Endodermal cell (in vitro differentiated cells): ENCODE measurements at regions not wholly inside any gene's neighbourhood (a gene's known extent, or its start where the extent isn't known, plus 50 kb on each side); places are given as distances from the start of the nearest gene placed in this dataset.
"Not testable (repeated sequence)": the region's sequence is repeated elsewhere in the genome, so short reads cannot be mapped to it uniquely, and the experiment has no call there.

ENCODE experiments used
- DNase-seq: peaks from one replicate; pipeline ENCODE4 v3.0.0-alpha.2; 2017
- H3K27ac ChIP-seq: 2 replicates; pipeline ENCODE4 v1.5.1; 2013; ENCODE audit warnings: mild to moderate bottlenecking, low read depth, low read length, moderate library complexity
- H3K27me3 ChIP-seq: 2 replicates; pipeline ENCODE4 v1.6.1; 2013; ENCODE audit warnings: mild to moderate bottlenecking, low read length, moderate library complexity; ENCODE audit not compliant: insufficient read depth, control insufficient read depth, poor library complexity, severe bottlenecking
- H3K36me3 ChIP-seq: 2 replicates; pipeline ENCODE4 v1.7.0; 2013; ENCODE audit warnings: mild to moderate bottlenecking, low read length, moderate library complexity; ENCODE audit not compliant: control insufficient read depth, insufficient read depth
- H3K4me1 ChIP-seq: one replicate; pipeline ENCODE4 v1.7.0; 2013; ENCODE audit warnings: low read length; ENCODE audit not compliant: control insufficient read depth, insufficient read depth
- H3K4me3 ChIP-seq: 2 replicates; pipeline ENCODE4 v1.5.1; 2013; ENCODE audit warnings: mild to moderate bottlenecking, low read length, moderate library complexity
- H3K9ac ChIP-seq: 2 replicates; pipeline ENCODE4 v1.6.1; 2013; ENCODE audit warnings: mild to moderate bottlenecking, low read length, moderate library complexity; ENCODE audit not compliant: poor library complexity, severe bottlenecking; ENCODE audit errors: extremely low read depth
- H3K9me3 ChIP-seq: 2 replicates; pipeline ENCODE4 v1.6.1; 2013; ENCODE audit warnings: mild to moderate bottlenecking, low read length, moderate library complexity; ENCODE audit not compliant: control insufficient read depth
- H3K27ac Mint-ChIP-seq: 2 replicates; pipeline ENCODE4 v1.8.0; 2020; ENCODE audit warnings: mixed read lengths
- H3K27me3 Mint-ChIP-seq: 2 replicates; pipeline ENCODE4 v1.8.0; 2021; ENCODE audit warnings: mild to moderate bottlenecking, mixed read lengths; ENCODE audit not compliant: insufficient read depth
- H3K36me3 Mint-ChIP-seq: 2 replicates; pipeline ENCODE4 v1.8.0; 2020; ENCODE audit warnings: low read depth, mixed read lengths
- H3K4me1 Mint-ChIP-seq: 2 replicates; pipeline ENCODE4 v1.8.0; 2020; ENCODE audit warnings: mixed read lengths
- H3K4me3 Mint-ChIP-seq: 2 replicates; pipeline ENCODE4 v1.8.0; 2020; ENCODE audit warnings: mild to moderate bottlenecking, moderate library complexity, mixed read lengths
- H3K9me3 Mint-ChIP-seq: 2 replicates; pipeline ENCODE4 v1.8.0; 2020; ENCODE audit warnings: mild to moderate bottlenecking, mixed read lengths
- WGBS, 2 experiments: methylation state at CpG; one replicate each; pipeline versions ENCODE4 v1.1.5 to v1.1.7; 2013; ENCODE audit warnings: missing lambda C conversion rate in 2 of 2, mixed read lengths in 1 of 2; ENCODE audit not compliant: insufficient coverage in 1 of 2, insufficient read length in 1 of 2; 5-methylcytosine and 5-hydroxymethylcytosine counted together
- TF ChIP-seq, protein P1 (sequence below): fragments of 200-600 bp; sonication (generic); conservative IDR thresholded peaks from 2 replicates; pipeline ENCODE4 v1.5.0; 2021; ENCODE audit warnings: antibody characterized with exemption, mild to moderate bottlenecking

DNA sequence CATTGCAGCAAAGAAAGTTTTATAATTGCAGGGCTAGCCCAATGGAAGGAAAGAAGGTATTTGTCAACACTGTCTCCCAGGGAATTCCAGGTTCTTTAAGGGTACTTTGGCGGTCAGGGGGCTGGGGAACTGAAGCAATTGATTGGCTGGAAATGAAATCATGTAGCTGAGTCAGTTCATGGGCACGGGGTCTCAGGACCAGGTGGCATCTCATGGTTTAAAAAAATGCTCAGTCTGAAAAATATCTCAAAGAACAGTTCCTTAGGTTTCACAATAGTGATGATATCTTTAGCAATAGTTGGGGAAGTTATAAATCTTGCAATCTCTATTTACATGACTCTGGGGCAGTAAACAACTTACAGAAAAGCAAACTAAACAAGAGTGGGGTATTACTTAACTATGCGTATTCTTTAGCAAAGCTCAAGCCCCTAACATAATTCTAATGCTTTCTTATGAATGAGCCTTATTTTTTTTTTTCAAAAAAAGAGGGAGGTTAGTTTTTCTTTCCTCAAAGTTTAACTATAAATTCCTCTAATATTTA lies 376.9 kb upstream of the NRG3 start:
- peaks cover 7% of the 10 kb centered on the region for H3K4me1 Mint-ChIP-seq
- no peaks in the 10 kb centered on the region for H3K36me3 Mint-ChIP-seq
- no peaks in the 10 kb centered on the region for H3K9me3 ChIP-seq
- peaks cover 2% of the 10 kb centered on the region for H3K9me3 Mint-ChIP-seq
- no peak overlapping the region for H3K27ac ChIP-seq
- no peak overlapping the region for H3K4me3 ChIP-seq
- H3K27me3 Mint-ChIP-seq, result no peaks in the 10 kb centered on the region
- no peak overlapping the region for H3K27ac Mint-ChIP-seq
- H3K27me3 ChIP-seq, result no peaks in the 10 kb centered on the region
- TF ChIP-seq, protein P1, sequence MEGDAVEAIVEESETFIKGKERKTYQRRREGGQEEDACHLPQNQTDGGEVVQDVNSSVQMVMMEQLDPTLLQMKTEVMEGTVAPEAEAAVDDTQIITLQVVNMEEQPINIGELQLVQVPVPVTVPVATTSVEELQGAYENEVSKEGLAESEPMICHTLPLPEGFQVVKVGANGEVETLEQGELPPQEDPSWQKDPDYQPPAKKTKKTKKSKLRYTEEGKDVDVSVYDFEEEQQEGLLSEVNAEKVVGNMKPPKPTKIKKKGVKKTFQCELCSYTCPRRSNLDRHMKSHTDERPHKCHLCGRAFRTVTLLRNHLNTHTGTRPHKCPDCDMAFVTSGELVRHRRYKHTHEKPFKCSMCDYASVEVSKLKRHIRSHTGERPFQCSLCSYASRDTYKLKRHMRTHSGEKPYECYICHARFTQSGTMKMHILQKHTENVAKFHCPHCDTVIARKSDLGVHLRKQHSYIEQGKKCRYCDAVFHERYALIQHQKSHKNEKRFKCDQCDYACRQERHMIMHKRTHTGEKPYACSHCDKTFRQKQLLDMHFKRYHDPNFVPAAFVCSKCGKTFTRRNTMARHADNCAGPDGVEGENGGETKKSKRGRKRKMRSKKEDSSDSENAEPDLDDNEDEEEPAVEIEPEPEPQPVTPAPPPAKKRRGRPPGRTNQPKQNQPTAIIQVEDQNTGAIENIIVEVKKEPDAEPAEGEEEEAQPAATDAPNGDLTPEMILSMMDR, result no peak
- 86 to 100% methylated on average over 1 to 3 of the region's 3 CpGs for WGBS, 2 experiments
- H3K36me3 ChIP-seq, result no peaks in the 10 kb centered on the region
- no peak overlapping the region for H3K9ac ChIP-seq
- H3K4me1 ChIP-seq, result no peaks in the 10 kb centered on the region
- H3K4me3 Mint-ChIP-seq, result no peak overlapping the region
- no peak for DNase-seq

DNA sequence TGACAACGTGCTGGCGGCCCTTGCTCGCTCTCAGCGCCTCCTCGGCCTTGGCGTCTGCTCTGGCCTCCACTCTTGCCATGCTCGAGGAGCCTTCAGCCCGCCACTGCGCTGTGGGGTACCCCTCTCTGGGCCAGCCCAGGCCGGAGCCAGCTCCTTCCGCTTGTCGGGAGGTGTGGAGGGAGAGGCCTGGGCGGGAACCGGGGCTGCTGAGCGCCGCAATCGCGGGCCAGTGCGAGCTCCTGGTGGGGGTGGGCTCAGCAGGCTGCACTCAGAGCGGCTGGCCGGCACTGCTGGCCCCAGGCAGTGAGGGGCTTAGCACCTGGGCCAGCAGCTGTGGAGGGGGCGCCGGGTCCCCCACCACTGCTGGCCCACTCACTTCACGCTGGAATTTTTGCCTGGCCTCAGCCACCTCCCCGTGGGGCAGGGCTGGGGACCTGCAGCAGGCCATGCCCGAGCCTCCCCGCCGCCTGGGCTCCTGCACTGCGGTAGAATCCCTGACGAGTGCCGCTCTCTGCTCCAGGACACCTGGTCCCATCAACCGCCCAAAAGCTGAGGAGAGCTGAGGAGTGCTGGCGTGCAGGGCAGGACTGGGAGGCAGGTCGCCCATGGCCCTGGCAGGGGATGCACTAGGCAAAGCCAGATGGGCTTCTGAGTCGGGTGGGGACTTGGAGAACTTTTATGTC lies 372.2 kb upstream of the NRG3 start:
- H3K27me3 ChIP-seq, result no peaks in the 10 kb centered on the region
- no peaks in the 10 kb centered on the region for H3K9me3 ChIP-seq
- no peak overlapping the region for H3K4me3 ChIP-seq
- Mint-ChIP-seq H3K27me3 (no peaks in the 10 kb centered on the region), H3K4me1 (peaks cover 7% of the 10 kb centered on the region), H3K27ac (no peak overlapping the region), H3K36me3 (no peaks in the 10 kb centered on the region), H3K4me3 (no peak overlapping the region), H3K9me3 (peaks cover 18% of the 10 kb centered on the region)
- no peak overlapping the region for H3K27ac ChIP-seq
- WGBS, 2 experiments, result 89 to 93% methylated on average over 13 to 35 of the region's 35 CpGs
- DNase-seq, result no peak
- no peak overlapping the region for H3K9ac ChIP-seq
- TF ChIP-seq, protein P1, result no peak
- H3K36me3 ChIP-seq, result no peaks in the 10 kb centered on the region
- H3K4me1 ChIP-seq, result no peaks in the 10 kb centered on the region

DNA sequence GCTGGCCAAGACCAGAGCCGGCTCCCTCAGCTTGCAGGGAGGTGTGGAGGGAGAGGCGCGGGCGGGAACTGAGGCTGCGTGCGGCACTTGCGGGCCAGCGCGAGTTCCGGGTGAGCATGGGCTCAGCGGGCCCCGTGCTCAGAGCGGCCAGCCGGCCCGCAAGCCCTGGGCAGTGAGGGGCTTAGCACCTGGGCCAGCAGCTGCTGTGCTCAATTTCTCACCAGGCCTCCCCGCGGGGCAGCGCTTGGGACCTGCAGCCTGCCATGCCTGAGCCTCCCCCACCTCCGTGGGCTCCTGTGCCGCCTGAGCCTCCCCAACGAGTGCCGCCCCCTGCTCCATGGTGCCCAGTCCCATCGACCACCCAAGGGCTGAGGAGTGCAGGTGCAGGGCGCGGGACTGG lies 369.2 kb upstream of the NRG3 start:
- H3K27me3 Mint-ChIP-seq, H3K27ac Mint-ChIP-seq, H3K27ac ChIP-seq, H3K4me3 Mint-ChIP-seq, H3K4me1 ChIP-seq, H3K36me3 Mint-ChIP-seq, DNase-seq, H3K4me1 Mint-ChIP-seq, H3K9ac ChIP-seq, H3K4me3 ChIP-seq, H3K9me3 ChIP-seq, H3K36me3 ChIP-seq, H3K27me3 ChIP-seq: not testable (repeated sequence)
- WGBS, 2 experiments, result 88 to 98% methylated on average over 10 to 25 of the region's 25 CpGs
- peaks cover 29% of the 10 kb centered on the region for H3K9me3 Mint-ChIP-seq

DNA sequence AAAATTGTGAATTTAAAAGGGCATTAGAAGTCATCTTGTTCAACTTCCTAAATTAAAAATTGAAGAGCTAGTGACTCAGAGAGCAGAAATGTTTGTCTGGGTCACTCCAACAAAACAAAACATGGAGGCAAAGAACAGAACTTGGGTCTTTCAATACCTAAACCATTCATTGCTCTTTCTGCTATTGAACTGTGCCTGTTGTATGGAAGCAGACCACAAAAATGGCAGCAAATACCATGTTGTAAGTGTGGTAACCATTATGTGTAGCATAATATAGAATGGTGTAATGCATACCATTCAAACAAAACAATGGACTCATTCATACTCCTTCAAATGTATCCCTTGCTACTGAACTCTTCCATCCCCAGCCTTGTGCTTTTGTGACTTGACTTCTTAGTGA lies 360.2 kb upstream of the NRG3 start:
- H3K27ac Mint-ChIP-seq, result no peak overlapping the region

More for the DNA sequence above, 360.2 kb upstream of the NRG3 start:
- Histone ChIP-seq H3K4me3 (no peak overlapping the region), H3K9ac (no peak overlapping the region), H3K4me1 (no peaks in the 10 kb centered on the region), H3K27ac (no peak overlapping the region), H3K9me3 (peaks cover 7% of the 10 kb centered on the region), H3K27me3 (no peaks in the 10 kb centered on the region), H3K36me3 (no peaks in the 10 kb centered on the region)
- DNase-seq, result no peak
- H3K9me3 Mint-ChIP-seq, result peaks cover 9% of the 10 kb centered on the region
- no peak overlapping the region for H3K4me3 Mint-ChIP-seq
- H3K4me1 Mint-ChIP-seq, result no peaks in the 10 kb centered on the region
- TF ChIP-seq, protein P1, result no peak
- no peaks in the 10 kb centered on the region for H3K36me3 Mint-ChIP-seq
- no peaks in the 10 kb centered on the region for H3K27me3 Mint-ChIP-seq
